Sigmoid colon (tissue), 6 donors: ENCODE measurements at regions not wholly inside any gene's neighbourhood (a gene's known extent, or its start where the extent isn't known, plus 50 kb on each side); places are given as distances from the start of the nearest gene placed in this dataset.
A peak's percentile ranks its signal among the peaks of the same experiment; 100 is the strongest.

Experiments
- DNase-seq: peaks from one replicate; pipeline ENCODE4 v3.0.0-alpha.2; 2019
- H3K27ac ChIP-seq, 4 donors: fragments of 200-600 bp; sonication (generic); one replicate each; pipeline ENCODE4 v1.5.1; 2016 to 2019; ENCODE audit warnings: mild to moderate bottlenecking in 1 of 4
- H3K27me3 ChIP-seq, 3 donors: fragments of 200-600 bp; sonication (generic); one replicate each; pipeline ENCODE4 v1.5.1; 2019; ENCODE audit warnings: mild to moderate bottlenecking in 1 of 3
- H3K36me3 ChIP-seq, 4 donors: fragments of 200-600 bp; sonication (generic); one replicate each; pipeline ENCODE4 v1.5.1; 2016 to 2019
- H3K4me1 ChIP-seq, 4 donors: fragments of 200-600 bp; sonication (generic); one replicate each; pipeline ENCODE4 v1.5.1; 2017 to 2019
- H3K4me3 ChIP-seq, 4 donors: fragments of 200-600 bp; sonication (generic); one replicate each; pipeline ENCODE4 v1.5.1; 2017 to 2019; ENCODE audit warnings: mild to moderate bottlenecking in 2 of 4, moderate library complexity in 1 of 4
- H3K9me3 ChIP-seq, 4 donors: fragments of 200-600 bp in 3 of 4; sonication (generic) in 3 of 4; one replicate each; pipeline versions ENCODE4 v1.5.1 to v1.6.1; 2013 to 2019
- CTCF ChIP-seq, 4 experiments: fragments of 450-650 bp in 3 of 4; fragments of 200-600 bp in 1 of 4; IDR thresholded peaks; one replicate each; pipeline ENCODE4 v1.5.1; 2016 to 2019; ENCODE audit warnings: antibody characterized with exemption in 4 of 4, mild to moderate bottlenecking in 3 of 4, moderate library complexity in 2 of 4
- EP300 ChIP-seq, 4 donors: sonication (generic); formaldehyde crosslinking; IDR thresholded peaks; one replicate each; pipeline ENCODE4 v1.6.1; 2017; ENCODE audit warnings: antibody characterized with exemption in 4 of 4
- POLR2A ChIP-seq, 2 donors: fragments of 450-650 bp; IDR thresholded peaks; one replicate each; pipeline ENCODE4 v1.6.1; 2016; ENCODE audit warnings: antibody characterized with exemption in 2 of 2, mild to moderate bottlenecking in 2 of 2, moderate library complexity in 2 of 2
- POLR2AphosphoS5 ChIP-seq, 4 donors: sonication (generic); formaldehyde crosslinking; IDR thresholded peaks; one replicate each; pipeline ENCODE4 v1.6.1; 2017; ENCODE audit warnings: antibody characterized with exemption in 4 of 4
- whole genome bisulfite sequencing, 2 donors: extraction: QIAGEN DNeasy Blood & Tissue Kit; methylation state at CpG; one replicate each; pipeline ENCODE4 v1.1.7; 2013; 5-methylcytosine and 5-hydroxymethylcytosine counted together
- intact Hi-C: fragments of 100-400 bp; cut with DNase I; formaldehyde crosslinking; loops from one replicate; pipeline ENCODE4 v1.15.1; 2023
- donor health status: healthy with polysubstance abuse.
- donor health status: healthy.

DNA sequence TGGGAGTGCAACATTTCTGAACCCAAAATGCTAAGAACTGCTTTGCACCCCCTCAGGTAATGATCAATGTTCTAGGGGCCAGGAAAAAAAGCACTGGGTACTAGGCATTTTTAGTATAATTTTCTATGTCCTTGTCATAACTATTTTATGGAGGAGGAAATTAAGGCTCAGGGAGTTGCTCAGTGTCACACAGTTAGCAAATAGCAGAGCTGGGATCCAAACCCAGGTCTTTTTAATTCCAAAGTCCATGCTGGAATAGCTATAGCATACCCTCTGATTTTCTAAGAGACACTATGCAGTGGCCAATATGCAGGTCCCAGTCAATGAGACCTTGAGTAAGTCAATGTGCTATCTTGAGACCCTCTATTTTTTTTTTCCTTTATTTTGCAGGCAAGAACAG, 394.5 kb upstream of the USP24 start:
- intact Hi-C loops, result no loop called here
- no peaks in the 10 kb centered on the region for H3K27me3 ChIP-seq
- DNase-seq, result no peak
- H3K4me3 ChIP-seq, result no peak overlapping the region
- H3K36me3 ChIP-seq, result no peaks in the 10 kb centered on the region
- H3K4me1 ChIP-seq, result no peaks in the 10 kb centered on the region
- no peak overlapping the region for H3K27ac ChIP-seq
- H3K9me3 ChIP-seq, result peaks cover 0 to 11% (median 0%) of the 10 kb centered on the region in 4 donors
- TF ChIP-seq CTCF (IDR thresholded peaks at IDR 0.05), result no peak
- TF ChIP-seq POLR2A (IDR thresholded peaks at IDR 0.05), result no peak
- TF ChIP-seq POLR2AphosphoS5 (IDR thresholded peaks at IDR 0.05), result no peak

- no peaks in the 10 kb centered on the region for H3K27me3 ChIP-seq
- H3K36me3 ChIP-seq, result no peaks in the 10 kb centered on the region
- intact Hi-C loops, result no loop called here
- no peak for DNase-seq
- H3K27ac ChIP-seq, result peak overlapping the region in 1 of 4 donors; percentile 21
- TF ChIP-seq POLR2A (IDR thresholded peaks at IDR 0.05) (no peak), EP300 (IDR thresholded peaks at IDR 0.05) (no peak), POLR2AphosphoS5 (IDR thresholded peaks at IDR 0.05) (no peak)
- H3K4me3 ChIP-seq, result no peak overlapping the region
- peaks cover 0 to 11% (median 0%) of the 10 kb centered on the region in 4 donors for H3K9me3 ChIP-seq
- 75 to 84% methylated on average over 3 of the region's 3 CpGs for WGBS, 2 donors
- H3K4me1 ChIP-seq, result no peaks in the 10 kb centered on the region
Observed at GRCh38 chr1:55605155-55605554, 390.0 kb upstream of the USP24 start.

- intact Hi-C loops, result no loop called here
- Histone ChIP-seq H3K9me3 (peaks cover 0 to 11% (median 0%) of the 10 kb centered on the region in 4 donors), H3K4me3 (no peak overlapping the region), H3K4me1 (no peaks in the 10 kb centered on the region), H3K27me3 (no peaks in the 10 kb centered on the region), H3K27ac (peak overlapping the region in 1 of 4 donors; percentile 21), H3K36me3 (no peaks in the 10 kb centered on the region)
- DNase-seq, result no peak
- TF ChIP-seq POLR2AphosphoS5 (IDR thresholded peaks at IDR 0.05), result peak in 2 of 4 donors; percentile 15 to 49
- TF ChIP-seq POLR2A (IDR thresholded peaks at IDR 0.05), result no peak
- WGBS, 2 donors, result 94% methylated on average over 3 of the region's 3 CpGs
Observed at GRCh38 chr1:55604749-55605148, 389.6 kb upstream of the USP24 start.

- Histone ChIP-seq H3K4me1 (no peaks in the 10 kb centered on the region), H3K4me3 (no peak overlapping the region), H3K27me3 (no peaks in the 10 kb centered on the region), H3K27ac (no peak overlapping the region), H3K9me3 (peaks cover 0 to 11% (median 0%) of the 10 kb centered on the region in 4 donors), H3K36me3 (no peaks in the 10 kb centered on the region)
- DNase-seq, result no peak
- TF ChIP-seq CTCF (IDR thresholded peaks at IDR 0.05) (no peak), EP300 (IDR thresholded peaks at IDR 0.05) (no peak), POLR2A (IDR thresholded peaks at IDR 0.05) (no peak), POLR2AphosphoS5 (IDR thresholded peaks at IDR 0.05) (no peak)
- intact Hi-C loops, result no loop called here
Observed at GRCh38 chr1:55604179-55604578, 389.0 kb upstream of the USP24 start.

DNA sequence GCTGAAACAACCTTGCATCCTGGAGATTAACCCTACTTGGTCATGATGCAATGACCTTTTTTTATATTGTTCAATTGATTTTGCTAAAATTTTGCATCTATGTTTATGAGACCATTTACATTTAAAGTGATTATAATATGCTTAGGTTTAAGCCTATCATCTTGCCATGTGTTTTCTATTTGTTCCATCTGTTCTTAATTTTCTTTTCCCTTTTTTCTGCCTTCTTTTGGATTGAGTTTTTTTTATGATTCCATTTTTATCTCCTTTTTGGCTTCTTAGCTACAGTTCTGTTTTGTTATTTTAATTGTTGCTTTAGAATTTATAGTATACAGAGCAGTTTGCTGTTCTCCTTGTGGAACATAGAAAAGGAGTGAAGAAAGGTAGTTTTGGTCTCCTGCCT, 385.1 kb upstream of the USP24 start:
- no peaks in the 10 kb centered on the region for H3K36me3 ChIP-seq
- H3K27ac ChIP-seq, result no peak overlapping the region
- no peak overlapping the region for H3K4me3 ChIP-seq
- DNase-seq, result no peak
- no peaks in the 10 kb centered on the region for H3K27me3 ChIP-seq
- no peaks in the 10 kb centered on the region for H3K4me1 ChIP-seq
- intact Hi-C loops, result no loop called here
- TF ChIP-seq EP300 (IDR thresholded peaks at IDR 0.05) (no peak), POLR2AphosphoS5 (IDR thresholded peaks at IDR 0.05) (no peak), CTCF (IDR thresholded peaks at IDR 0.05) (no peak), POLR2A (IDR thresholded peaks at IDR 0.05) (no peak)
- no peaks in the 10 kb centered on the region for H3K9me3 ChIP-seq

GRCh38 chr1:55597910-55598309, 382.7 kb upstream of the USP24 start:
- DNase-seq, result no peak
- H3K36me3 ChIP-seq, result no peaks in the 10 kb centered on the region
- H3K27ac ChIP-seq, result no peak overlapping the region
- no peak overlapping the region for H3K4me3 ChIP-seq
- H3K9me3 ChIP-seq, result no peaks in the 10 kb centered on the region
- H3K27me3 ChIP-seq, result no peaks in the 10 kb centered on the region
- TF ChIP-seq POLR2A (IDR thresholded peaks at IDR 0.05), result no peak
- no peak for TF ChIP-seq CTCF (IDR thresholded peaks at IDR 0.05)
- no peak for TF ChIP-seq POLR2AphosphoS5 (IDR thresholded peaks at IDR 0.05)
- TF ChIP-seq EP300 (IDR thresholded peaks at IDR 0.05), result no peak
- 45 to 56% methylated on average over 2 of the region's 2 CpGs for WGBS, 2 donors
- H3K4me1 ChIP-seq, result no peaks in the 10 kb centered on the region
- intact Hi-C loops, result no loop called here
